Smooth muscle cell (in vitro differentiated cells): ENCODE measurements at regions not wholly inside any gene's neighbourhood (a gene's known extent, or its start where the extent isn't known, plus 50 kb on each side); places are given as distances from the start of the nearest gene placed in this dataset.

Source experiments
- DNase-seq: peaks from one replicate; lab custom pipeline; 2025; ENCODE audit not compliant: unreplicated experiment; lab: John Stamatoyannopoulos, UW
- H2AFZ ChIP-seq: fragments of 200-600 bp; sonication (generic); 2 replicates; pipeline ENCODE4 v1.6.0; 2016; ENCODE audit warnings: antibody characterized with exemption, low read depth, mild to moderate bottlenecking
- H3F3A ChIP-seq: fragments of 200-600 bp; sonication (generic); 2 replicates; pipeline ENCODE4 v1.6.0; 2017; ENCODE audit warnings: antibody characterized with exemption, low read depth
- H3K27ac ChIP-seq: fragments of 200-600 bp; sonication (generic); 2 replicates; pipeline ENCODE4 v1.5.1; 2016; ENCODE audit warnings: low read depth, mild to moderate bottlenecking
- H3K27me3 ChIP-seq: fragments of 200-600 bp; sonication (generic); 2 replicates; pipeline ENCODE4 v1.6.1; 2016; ENCODE audit warnings: low read depth, mild to moderate bottlenecking
- H3K36me3 ChIP-seq: fragments of 200-600 bp; sonication (generic); 2 replicates; pipeline ENCODE4 v1.5.1; 2016; ENCODE audit warnings: low read depth
- H3K4me1 ChIP-seq: fragments of 200-600 bp; sonication (generic); 2 replicates; pipeline ENCODE4 v1.5.1; 2016; ENCODE audit warnings: low read depth
- H3K4me2 ChIP-seq: fragments of 200-600 bp; sonication (generic); 2 replicates; pipeline ENCODE4 v1.6.0; 2016; ENCODE audit warnings: mild to moderate bottlenecking
- H3K4me3 ChIP-seq: fragments of 200-600 bp; sonication (generic); 2 replicates; pipeline ENCODE4 v1.5.1; 2016; ENCODE audit warnings: mild to moderate bottlenecking
- H3K79me2 ChIP-seq: fragments of 200-600 bp; sonication (generic); 2 replicates; pipeline ENCODE4 v1.6.0; 2016; ENCODE audit warnings: low read depth, mild to moderate bottlenecking
- H3K9ac ChIP-seq: fragments of 200-600 bp; sonication (generic); 2 replicates; pipeline ENCODE4 v1.6.0; 2016; ENCODE audit warnings: low read depth
- H3K9me3 ChIP-seq: fragments of 200-600 bp; sonication (generic); replicated peaks from 2 replicates; pipeline ENCODE4 v1.5.1; 2016; ENCODE audit warnings: low read depth
- H4K20me1 ChIP-seq: fragments of 200-600 bp; sonication (generic); 2 replicates; pipeline ENCODE4 v1.6.0; 2016; ENCODE audit warnings: low read depth
- WGBS: methylation state at CpG from one replicate; pipeline ENCODE4 v1.1.7; 2016; ENCODE audit warnings: low lambda C conversion rate; 5-methylcytosine and 5-hydroxymethylcytosine counted together
- TF ChIP-seq, protein P1 (sequence below): fragments of 200-600 bp; sonication (generic); IDR thresholded peaks from 2 replicates; pipeline ENCODE4 v1.5.1; 2017; ENCODE audit warnings: borderline replicate concordance, mild to moderate bottlenecking, antibody characterized with exemption; ENCODE audit not compliant: insufficient read depth, poor library complexity, severe bottlenecking

DNA sequence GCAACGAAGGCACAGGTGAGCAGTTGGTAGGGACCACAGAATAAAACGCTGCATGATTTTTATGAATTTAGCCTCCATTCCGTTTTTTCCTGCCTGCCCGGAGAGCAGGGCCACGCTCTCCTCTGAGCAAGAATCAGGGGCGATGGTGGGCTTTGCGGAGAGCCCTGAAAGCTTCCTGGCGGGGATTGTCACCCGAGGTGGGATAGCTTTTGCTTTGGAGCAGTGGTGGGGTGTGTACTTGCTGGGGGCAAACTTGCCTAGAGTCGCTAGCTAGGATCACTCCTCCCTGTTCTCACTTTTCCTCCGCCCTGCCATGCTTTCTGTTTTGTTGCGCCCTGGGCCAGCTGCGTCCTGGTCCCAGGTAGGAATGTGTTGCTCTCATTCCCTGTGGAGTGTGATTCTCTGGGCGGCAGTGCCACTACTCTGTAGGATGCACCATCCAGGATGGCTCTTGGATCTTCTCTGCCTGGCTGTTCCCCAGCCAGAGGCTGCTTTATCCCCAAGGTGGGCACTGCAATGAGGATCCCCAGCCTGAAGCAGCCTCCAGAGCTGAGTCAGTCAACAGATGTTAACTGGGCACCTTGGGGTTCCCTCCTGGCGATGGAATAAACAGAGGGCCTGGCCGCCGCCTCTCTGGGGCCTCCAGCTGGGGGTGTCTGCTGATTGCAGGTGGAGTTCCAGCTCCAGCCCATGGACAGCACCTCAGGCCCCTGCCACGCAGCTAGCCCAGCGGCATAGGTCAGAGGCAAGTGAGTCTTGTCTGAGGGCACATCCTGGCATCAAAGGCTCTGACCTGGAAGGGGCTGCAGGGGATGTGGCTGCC lies 360.9 kb upstream of the TNRC6C start:
- WGBS = 95% methylated on average over 19 of the region's 19 CpGs
- Histone ChIP-seq H3K4me2 (no peak overlapping the region), H2AFZ (no peak overlapping the region), H3K36me3 (no peaks in the 10 kb centered on the region), H3K27ac (no peak overlapping the region), H3K4me1 (peaks cover 12% of the 10 kb centered on the region), H4K20me1 (no peaks in the 10 kb centered on the region), H3K27me3 (no peaks in the 10 kb centered on the region), H3K9ac (no peak overlapping the region), H3F3A (peaks cover 4% of the 10 kb centered on the region), H3K9me3 (no peaks in the 10 kb centered on the region), H3K4me3 (no peak overlapping the region), H3K79me2 (no peaks in the 10 kb centered on the region)
- TF ChIP-seq, protein P1, sequence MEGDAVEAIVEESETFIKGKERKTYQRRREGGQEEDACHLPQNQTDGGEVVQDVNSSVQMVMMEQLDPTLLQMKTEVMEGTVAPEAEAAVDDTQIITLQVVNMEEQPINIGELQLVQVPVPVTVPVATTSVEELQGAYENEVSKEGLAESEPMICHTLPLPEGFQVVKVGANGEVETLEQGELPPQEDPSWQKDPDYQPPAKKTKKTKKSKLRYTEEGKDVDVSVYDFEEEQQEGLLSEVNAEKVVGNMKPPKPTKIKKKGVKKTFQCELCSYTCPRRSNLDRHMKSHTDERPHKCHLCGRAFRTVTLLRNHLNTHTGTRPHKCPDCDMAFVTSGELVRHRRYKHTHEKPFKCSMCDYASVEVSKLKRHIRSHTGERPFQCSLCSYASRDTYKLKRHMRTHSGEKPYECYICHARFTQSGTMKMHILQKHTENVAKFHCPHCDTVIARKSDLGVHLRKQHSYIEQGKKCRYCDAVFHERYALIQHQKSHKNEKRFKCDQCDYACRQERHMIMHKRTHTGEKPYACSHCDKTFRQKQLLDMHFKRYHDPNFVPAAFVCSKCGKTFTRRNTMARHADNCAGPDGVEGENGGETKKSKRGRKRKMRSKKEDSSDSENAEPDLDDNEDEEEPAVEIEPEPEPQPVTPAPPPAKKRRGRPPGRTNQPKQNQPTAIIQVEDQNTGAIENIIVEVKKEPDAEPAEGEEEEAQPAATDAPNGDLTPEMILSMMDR = no peak
- no peak for DNase-seq

DNA sequence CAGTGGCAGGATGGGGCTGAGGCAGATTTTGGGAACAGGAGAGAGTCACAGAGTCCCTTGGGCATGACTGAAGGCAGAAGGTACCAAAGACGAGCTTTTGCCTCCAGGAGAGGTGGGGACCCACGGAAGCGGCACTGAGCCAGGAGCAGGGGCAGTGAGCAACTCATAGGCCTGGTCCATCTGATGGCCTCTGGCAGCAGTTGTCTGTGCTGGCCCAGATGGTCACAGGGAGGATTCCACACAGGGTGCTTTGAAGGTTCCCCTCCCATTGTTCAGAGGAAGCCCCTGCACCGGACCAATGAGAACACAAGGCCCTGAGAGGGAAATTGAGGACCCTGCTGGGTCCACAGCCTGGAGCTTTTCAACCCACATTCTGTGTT lies 360.3 kb upstream of the TNRC6C start:
- H2AFZ ChIP-seq = no peak overlapping the region
- H3K9me3 ChIP-seq = no peaks in the 10 kb centered on the region
- WGBS = 88% methylated on average over 4 of the region's 4 CpGs
- peaks cover 4% of the 10 kb centered on the region for H3F3A ChIP-seq
- TF ChIP-seq, protein P1 = no peak
- no peaks in the 10 kb centered on the region for H4K20me1 ChIP-seq
- H3K79me2 ChIP-seq = no peaks in the 10 kb centered on the region
- no peaks in the 10 kb centered on the region for H3K36me3 ChIP-seq
- peaks cover 11% of the 10 kb centered on the region for H3K4me1 ChIP-seq
- no peak overlapping the region for H3K27ac ChIP-seq
- H3K27me3 ChIP-seq = no peaks in the 10 kb centered on the region
- DNase-seq = no peak
- no peak overlapping the region for H3K9ac ChIP-seq
- H3K4me3 ChIP-seq = no peak overlapping the region
- H3K4me2 ChIP-seq = no peak overlapping the region

DNA sequence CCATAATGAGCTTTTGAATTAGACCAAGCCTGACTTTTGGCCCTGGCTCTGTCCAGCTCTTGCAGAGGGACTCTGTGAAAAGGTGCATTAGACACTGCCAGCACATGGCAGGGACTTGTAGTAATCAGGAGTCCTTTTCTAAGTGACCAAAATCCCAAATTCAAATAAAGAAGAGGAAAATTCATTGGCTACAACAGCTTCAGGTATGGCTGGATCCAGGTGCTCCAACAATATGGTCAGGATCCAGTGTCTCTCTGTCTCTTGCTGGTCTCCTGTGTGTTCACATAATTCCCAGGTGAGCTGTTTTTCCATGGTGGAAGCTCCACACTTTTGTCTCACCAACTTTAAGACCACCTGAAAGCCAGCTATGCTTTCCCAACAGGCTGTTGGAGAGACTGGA lies 358.8 kb upstream of the TNRC6C start:
- Histone ChIP-seq H3F3A (peaks cover 4% of the 10 kb centered on the region), H3K4me2 (no peak overlapping the region), H3K9me3 (no peaks in the 10 kb centered on the region), H3K4me3 (no peak overlapping the region), H3K9ac (no peak overlapping the region), H3K27me3 (no peaks in the 10 kb centered on the region), H3K36me3 (no peaks in the 10 kb centered on the region), H3K79me2 (no peaks in the 10 kb centered on the region), H3K27ac (no peak overlapping the region), H4K20me1 (no peaks in the 10 kb centered on the region), H3K4me1 (peaks cover 11% of the 10 kb centered on the region), H2AFZ (no peak overlapping the region)
- TF ChIP-seq, protein P1 = no peak
- DNase-seq = no peak

DNA sequence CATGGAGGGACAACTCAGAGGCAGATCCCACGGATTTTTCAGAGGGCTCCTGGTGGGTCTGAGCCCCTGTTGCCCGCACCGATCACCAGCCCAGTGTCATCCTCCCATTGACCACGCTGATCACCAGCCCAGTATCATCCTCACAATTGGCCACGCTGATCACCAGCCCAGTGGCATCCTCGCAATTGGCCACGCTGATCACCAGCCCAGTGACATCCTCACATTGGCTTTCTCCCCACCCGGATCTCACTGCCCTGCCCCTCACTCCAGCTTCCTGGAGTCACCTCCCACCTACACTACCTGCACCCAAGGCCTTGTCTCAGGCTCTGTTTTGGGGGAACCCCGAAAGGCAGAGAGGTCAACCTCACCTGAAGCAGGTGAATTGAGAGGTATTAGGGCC lies 358.2 kb upstream of the TNRC6C start:
- Histone ChIP-seq H4K20me1 (no peaks in the 10 kb centered on the region), H3K79me2 (no peaks in the 10 kb centered on the region), H3F3A (peaks cover 4% of the 10 kb centered on the region), H3K9me3 (no peaks in the 10 kb centered on the region), H2AFZ (no peak overlapping the region), H3K27ac (no peak overlapping the region), H3K4me1 (peaks cover 11% of the 10 kb centered on the region), H3K9ac (no peak overlapping the region), H3K4me3 (no peak overlapping the region), H3K36me3 (no peaks in the 10 kb centered on the region), H3K27me3 (no peaks in the 10 kb centered on the region), H3K4me2 (no peak overlapping the region)
- TF ChIP-seq, protein P1 = no peak
- WGBS = 96% methylated on average over 6 of the region's 9 CpGs
- DNase-seq = no peak
